GM21529 (cell line): ENCODE measurements at regions not wholly inside any gene's neighbourhood (a gene's known extent, or its start where the extent isn't known, plus 50 kb on each side); places are given as distances from the start of the nearest gene placed in this dataset.
"Not testable (repeated sequence)": the region's sequence is repeated elsewhere in the genome, so short reads cannot be mapped to it uniquely, and the experiment has no call there.

Experiments
- ATAC-seq: cut with Tn5 transposase; IDR thresholded peaks from one replicate; pipeline ENCODE4 v1.9.1; 2021; ENCODE audit not compliant: unreplicated experiment

DNA sequence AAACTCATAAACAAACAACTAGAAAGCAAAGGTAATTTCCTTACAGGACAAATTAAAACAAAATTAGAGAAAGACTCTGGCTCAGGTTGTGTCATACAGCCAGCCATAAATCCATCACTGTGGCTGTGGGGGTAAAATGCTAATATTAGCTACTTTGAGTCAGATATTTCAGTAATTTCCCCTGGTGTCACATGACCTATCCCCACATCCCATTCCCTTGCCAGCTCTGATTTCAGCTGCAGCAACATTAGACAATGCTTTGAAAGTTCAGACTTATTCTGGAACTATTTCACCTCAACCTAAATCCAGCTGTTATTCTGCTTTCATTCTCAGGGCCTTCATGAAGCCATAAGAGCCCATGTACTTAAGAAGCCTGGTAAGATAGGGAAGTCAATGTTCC, 55.3 kb downstream of the RPL10L start:
- ATAC-seq, result no peak

DNA sequence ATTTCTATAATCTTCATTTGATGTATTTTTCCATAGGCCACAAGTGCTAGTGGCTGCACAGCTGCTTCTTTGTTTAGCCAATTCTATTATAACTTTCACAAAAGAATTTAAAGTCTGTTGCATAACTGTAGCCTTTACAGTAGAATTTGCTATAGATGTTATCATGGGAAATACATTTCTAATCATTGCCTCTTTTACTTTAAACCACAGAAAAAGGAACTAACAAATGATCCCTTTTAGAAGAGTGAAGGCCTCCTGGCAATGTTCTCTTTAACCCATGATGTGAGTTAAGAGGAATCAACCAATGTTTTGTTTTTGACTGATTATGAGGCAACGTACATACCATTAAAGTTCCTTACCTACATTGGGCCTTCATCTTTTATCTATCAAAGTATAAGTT, 68.8 kb downstream of the RPL10L start:
- ATAC-seq, result no peak

DNA sequence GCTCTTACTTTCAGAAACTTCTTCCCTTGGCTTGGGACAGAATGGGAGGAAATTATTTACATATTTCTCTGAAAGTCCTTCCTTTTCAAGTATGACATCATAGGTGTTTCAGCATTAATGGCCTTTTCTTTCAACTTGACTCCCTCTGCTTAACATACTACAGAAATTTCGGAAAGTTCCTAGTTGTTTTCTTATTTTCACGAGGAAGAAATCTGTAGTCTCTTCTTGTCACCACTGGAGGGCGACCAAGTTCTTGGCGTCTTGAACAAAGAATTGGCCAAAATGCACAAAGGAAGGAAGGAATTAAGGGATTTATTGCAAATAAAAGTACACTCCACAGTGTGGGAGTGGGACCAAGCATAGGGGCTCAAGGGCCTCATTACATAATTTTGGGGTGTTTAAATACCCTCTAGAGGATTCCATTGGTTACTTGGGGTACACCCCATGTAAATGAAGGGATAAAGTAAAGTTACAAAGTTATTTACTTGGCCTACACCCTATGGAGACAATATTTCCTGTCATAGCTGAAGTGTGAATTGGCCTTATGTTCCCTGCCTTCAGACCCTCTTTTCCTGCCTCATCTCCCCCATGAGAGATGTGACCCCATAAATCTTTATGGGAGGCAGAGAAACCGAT, 70.4 kb downstream of the RPL10L start:
- no peak for ATAC-seq

DNA sequence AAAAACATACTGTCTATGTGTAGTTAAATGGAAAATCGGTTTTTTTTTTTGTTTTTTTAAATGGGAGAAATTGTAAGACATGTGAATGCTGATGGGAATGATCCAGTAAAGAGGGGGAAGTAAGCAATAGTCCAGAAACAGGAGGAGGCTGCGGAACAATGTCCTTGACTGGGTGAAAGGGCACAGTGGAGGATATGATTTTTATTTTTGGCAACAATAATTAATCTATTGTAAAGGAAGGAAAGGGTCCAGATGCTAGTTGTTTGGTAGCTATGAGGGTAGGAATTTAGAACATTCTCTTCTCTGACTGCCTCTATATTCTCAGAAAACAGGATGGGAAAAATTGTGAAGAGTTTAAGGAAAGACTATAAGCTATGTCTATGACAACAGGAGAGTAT, 76.6 kb downstream of the RPL10L start:
- ATAC-seq, result no peak

DNA sequence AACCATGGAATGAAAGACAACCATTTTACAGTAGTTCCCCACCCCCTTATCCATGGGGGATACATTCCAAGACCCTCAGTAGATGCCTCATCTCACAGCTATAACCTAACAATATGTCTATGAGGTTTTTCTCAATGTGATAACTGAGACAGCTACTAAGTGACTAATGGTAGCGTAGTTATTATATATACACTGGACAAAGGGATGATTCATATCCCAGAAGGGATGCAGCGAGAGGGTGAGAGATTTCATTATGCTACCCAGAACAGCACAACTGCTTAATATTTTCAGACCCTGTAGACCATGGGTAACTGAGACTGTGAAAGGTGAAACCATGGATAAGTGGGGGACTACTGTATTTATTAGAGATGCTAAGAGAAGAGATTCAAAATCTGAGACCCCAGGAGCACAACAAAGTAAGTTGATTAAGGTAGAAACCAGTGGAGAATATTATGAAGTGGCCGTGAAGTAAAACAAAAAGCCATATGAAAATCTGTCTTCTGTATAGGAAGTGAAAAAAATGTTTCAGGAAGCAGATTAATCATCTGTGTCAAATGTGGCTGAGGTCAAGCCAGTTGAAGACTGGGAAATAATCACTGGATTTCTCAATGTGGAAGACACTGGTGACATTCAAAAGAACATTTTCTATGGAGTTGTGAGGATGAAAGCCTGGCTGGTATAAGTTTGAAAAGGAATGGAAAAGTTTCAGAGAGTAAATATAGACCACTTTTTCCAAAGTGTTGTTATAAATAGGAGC, 77.2 kb downstream of the RPL10L start:
- no peak for ATAC-seq

DNA sequence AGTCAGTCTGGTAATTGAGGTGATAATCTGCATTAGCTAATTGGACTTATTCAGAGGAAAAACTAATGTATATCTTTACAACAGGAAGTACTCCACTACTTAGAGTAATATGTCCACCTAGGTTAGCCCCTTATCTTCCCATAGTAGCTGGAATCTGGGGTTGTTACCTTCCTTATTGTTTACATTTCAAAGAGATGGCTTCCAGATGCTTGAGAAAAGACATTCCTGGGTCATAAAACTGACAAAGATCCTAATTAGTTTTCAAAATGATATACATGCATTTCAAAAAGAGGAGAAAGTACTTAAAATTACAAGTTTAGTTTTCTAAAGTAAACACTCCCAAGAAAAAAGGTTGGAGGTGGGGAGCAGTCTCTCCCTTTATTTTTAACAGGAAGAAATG, 78.1 kb downstream of the RPL10L start:
- no peak for ATAC-seq

DNA sequence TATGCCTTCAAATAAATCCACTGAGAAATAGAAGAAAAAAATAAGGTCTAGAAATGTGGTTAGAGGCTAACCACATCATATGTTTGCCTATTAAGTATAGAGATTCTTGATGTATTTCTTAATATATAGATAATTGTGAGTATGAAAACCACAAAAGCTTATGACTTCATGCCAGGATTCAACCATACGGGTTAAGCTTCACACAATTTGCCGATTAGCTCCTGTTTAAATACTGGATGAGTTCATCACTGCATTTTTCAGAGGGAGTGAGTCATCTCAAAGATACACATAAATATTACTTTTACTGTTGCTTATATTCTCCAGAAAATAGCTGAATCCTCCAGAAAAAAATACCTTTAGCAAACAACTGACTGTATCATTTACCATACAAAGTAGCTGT, 79.6 kb downstream of the RPL10L start:
- ATAC-seq, result no peak

DNA sequence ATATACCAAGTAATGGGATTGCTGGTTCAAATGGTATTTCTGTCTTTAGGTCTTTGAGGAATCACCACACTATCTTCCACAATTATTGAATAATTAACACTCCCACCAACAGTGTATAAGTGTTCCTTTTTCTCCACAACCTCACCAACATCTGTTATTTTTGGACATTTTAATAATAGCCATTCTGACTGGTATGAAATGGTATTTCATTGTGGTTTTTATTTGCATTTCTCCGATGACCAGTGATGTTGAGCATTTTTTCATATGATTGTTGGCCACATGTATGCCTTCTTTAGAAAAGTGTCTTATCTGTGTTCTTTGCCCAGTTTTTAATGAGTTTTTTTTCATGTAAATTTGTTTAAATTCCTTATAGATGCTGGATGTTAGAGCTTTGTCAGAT, 83.4 kb downstream of the RPL10L start:
- ATAC-seq, result not testable (repeated sequence)

DNA sequence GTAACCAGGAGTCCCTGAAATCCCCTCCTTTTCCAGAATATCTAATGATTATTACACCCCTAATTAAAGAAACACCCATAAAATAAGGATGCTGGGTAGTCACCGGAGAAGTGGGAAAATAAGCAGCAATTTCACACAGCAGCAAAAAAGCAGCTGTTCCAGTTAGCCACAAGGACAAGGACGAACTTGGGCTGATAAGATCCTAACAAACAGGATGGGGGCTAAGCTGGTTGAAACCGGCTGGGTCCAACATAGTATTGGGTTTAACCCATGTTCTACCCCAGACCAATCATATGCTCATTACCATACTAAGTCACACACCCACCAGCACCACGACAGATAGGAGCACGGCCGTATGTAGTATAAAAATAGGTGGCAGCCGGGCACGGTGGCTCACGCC, 100.7 kb downstream of the RPL10L start:
- no peak for ATAC-seq

DNA sequence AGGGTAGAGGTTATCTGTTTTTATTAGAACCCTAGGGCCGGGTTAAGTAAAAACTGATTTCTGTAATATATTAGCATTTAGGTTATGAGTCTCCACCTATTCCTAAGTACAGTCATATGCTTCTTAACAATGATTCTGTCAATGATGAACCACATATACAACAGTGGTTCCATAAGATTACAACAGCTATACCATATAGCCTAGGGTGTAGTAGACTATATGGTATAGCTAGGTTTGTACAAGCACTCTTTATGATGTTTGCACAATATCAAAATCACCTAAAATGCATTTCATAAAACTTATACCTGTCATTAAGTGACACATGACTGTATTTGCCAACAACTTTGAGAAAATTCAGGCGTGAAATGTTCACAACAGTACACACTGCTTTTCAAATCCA, 110.6 kb downstream of the RPL10L start:
- no peak for ATAC-seq

DNA sequence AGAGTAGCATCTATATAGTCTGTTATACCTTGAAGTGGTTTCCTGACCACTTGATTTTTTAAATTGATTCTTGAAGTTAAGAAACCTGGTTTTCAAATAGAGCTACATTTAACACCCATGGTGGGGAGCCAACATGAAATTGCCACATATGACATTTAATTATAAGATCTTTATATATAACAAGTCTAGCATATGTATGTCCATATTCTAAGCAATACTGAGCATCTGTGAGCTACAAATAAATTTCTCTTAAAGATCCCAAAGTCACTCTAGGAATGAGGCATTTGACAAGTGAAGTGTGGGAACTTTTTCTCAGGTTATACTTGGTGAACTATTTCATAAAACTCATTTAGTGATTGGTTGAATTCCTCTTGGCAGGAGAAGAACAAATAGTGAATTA, 132.5 kb downstream of the RPL10L start:
- ATAC-seq, result no peak

DNA sequence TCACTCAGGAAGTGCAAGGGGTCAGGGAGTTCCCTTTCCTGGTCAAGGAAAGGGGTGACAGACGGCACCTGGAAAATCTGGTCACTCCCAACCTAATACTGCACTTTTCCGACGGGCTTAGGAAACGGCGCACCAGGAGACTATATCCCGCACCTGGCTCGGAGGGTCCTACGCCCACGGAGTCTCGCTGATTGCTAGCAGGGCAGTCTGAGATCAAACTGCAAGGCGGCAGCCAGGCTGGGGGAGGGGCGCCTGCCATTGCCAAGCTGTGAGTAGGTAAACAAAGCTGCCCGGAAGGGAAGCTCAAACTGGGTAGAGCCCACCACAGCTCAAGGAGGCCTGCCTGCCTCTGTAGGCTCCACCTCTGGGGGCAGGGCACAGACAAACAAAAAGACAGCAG, 142.8 kb downstream of the RPL10L start:
- not testable (repeated sequence) for ATAC-seq

DNA sequence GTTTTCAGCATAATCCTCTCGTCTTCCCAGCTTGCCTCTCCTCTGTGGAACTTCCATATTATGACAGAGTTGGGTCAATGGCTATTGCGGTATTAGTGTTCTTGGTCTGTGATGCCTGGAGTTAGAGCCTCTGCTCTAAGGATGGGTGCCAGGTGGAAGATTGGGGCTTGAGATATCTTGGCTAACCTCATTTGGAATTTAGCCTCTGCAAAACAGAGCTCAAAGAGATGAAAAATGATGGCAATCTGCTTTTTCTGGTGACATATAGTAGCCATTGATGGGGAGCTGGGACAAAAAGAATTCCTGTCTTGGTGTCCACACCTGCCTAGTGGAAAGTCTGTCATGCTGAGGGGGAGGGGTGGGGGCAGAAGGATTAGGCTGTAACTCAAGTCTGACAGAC, 152.1 kb downstream of the RPL10L start:
- no peak for ATAC-seq

DNA sequence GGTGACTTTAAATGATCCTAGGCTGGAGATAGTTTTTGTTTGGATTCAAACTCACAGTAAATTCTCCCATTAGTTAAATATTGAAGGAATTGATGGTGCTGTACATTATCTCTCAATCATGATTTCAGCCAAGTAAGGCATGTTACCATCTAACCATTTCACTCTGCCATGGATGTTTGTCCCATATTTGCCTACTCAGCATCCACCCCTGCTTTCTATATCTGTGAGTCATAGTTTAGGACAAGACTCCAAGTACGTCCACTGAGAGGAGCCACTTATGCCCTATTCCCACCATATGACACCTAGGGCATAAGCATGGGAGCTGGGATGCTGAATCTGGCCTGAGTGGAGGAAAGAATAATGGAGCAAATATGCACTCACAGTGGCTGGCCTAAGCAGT, 155.2 kb downstream of the RPL10L start:
- ATAC-seq, result no peak

DNA sequence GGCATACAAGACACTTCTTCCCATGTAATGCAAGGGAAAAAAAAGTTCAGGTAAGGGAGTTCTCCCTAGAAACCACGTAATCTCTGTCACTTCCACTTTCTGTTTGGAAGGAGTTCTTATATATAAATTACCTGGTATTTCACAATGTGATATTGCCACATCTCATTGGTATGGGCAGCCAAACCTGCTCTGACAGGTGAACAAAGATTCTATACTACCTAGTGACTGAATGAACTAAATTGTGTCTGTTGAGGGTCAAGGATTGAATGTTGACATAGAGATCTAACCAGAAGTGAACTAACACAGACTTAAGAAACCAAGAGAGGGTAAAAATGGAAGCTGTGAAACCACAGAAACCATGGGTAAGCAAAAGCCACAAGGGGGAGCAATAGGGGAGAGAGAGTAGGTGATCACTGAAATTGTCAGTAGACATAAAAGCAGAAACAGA, 161.3 kb downstream of the RPL10L start:
- ATAC-seq, result peak; percentile 93

DNA sequence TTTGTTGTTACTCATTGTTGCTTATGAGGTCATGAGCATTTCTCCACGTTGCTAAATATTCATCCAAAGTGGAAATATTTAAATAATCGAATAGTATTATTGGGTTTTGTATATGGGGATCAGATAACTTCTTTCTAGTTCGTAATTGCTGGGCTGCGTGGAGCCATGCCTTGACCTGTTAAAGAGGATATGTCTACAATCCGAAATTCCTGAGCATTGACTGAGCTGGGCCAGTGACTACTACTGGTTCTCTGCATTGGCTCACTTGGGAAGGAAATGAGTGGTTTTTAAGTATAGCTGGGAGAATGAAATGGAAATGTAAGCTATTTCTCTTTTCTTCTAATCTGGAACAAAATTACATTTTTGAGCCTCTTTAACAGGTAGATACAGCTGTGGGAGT, 163.2 kb downstream of the RPL10L start:
- no peak for ATAC-seq

DNA sequence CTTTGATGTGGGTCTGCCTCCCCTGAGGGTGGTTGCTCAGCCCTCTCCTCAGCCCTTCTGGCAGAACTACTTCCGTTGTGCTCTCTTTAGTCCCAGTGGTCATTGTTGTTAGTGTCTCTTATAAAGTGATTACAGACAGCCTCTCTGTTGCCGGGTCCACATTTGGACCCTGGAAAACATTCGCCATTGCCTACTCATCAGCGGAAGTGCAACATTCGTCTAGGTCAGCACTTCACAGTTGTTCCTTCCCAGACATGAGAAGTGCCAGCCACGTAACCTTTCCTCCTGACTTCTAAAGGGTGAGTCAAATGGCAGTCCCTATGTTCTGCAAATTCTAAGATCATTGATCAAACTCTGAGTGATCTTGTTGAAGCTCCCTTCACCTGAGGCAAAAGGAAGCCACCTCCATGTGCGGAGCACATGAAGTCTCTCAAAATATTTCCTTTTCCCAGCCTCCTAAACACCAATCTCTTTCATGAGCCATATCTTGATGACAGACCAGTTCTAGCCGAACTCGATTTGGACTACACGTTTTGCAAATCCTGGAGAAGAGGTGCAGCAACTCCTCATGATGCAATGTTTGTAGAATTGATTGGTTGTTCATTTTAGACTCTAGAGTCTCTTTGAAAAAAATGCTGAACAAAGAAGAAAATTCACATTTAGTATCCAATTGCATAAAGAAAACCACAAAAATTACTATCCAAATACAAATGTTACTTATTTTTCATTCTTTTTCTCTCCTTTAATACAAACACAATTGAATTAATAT, 163.8 kb downstream of the RPL10L start:
- ATAC-seq, result no peak

DNA sequence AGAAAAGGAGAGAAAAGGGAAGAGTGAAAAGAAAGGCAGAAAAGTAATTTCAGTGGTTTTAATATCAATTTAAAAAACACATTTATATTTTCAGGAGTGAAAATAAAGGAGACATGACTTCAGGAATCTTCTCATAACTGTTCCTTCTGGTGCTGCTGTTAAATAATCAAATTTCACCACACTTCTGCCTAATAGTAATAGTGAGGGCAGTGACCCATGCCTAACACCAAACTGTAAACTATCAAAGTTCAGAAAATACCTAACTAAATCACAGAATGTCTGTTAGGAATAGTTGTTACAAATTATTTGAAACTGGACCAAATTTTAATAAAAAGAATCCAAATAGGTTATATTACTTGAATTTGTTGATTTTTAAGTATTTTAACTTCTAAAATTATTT, 169.4 kb downstream of the RPL10L start:
- no peak for ATAC-seq

DNA sequence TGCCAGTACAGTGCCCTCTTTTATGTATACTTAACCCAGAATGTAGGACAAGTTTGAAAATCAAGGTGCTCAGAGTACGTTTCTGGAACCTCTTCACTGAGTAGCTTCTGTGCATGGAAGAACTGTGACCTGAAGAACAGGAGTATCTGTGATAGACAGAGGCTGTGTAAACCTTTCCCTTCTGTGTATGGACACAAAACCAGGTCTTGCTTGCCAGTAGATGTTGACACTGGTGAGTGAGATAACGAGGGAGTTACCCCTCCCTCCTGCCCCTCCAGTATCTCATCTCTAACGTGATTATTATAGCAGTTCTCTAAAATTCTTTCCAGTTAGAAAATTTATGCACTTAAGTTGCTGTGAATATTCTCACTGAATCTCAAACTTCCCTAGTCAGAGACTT, 170.8 kb downstream of the RPL10L start:
- no peak for ATAC-seq

DNA sequence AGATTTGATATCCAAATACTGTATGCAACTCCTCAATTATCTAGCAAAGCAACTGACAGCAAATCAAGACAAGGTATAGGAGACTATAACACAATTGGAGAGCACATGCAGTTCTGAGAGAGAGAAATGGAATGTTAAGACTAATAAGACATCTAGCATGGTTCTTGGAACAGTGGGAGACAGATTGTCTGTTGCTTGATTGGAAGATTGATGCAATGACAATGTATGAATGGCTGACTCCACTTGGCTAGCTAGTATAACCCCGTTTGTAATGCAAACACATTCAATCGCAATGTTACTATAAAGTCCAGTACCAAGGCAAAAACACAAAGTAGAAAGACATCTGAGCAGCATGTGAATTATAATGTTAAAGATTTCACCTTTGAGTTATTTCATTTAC, 179.3 kb downstream of the RPL10L start:
- no peak for ATAC-seq

DNA sequence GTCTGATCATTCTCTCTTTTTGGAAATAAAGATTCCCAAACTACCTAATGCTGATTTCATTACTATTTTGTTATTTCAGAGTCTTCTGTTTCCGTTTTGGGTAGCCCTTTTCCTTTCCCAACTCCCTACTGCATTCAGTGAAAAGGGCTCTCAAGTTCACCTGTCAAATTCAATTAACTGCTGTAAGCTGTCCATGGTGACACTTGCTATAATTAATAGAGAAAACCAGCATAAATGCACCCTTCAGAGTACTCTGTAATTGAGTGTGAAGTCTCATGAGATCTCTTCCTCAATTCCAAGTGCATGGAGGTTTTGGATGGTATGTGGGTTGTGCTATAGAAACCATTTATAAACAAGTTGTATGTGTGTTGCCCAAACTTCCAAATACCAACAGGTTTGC, 187.2 kb downstream of the RPL10L start:
- ATAC-seq, result no peak

DNA sequence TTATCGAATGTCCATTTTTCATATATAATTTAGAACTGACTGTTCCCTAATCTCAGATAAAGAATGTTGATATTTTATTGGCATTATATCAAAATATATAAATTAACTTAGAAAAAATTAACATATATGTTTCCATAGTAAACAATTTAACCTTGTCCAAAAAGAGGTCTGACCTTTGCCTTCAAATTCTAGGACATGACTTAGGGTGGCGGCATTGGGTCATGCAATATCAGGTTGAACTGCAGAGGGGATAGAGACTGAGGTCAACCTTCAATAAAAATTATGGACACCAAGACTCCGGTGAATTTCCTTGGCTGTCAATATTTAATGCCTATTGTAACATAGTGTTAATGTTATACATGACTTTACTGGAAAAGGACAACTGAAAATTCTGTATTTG, 199.8 kb downstream of the RPL10L start:
- ATAC-seq, result no peak
